GM23338 (cell line): ENCODE measurements at regions not wholly inside any gene's neighbourhood (a gene's known extent, or its start where the extent isn't known, plus 50 kb on each side); places are given as distances from the start of the nearest gene placed in this dataset.

Source experiments
- ATAC-seq: fragments of 200-7000 bp; cut with Tn5 transposase; 3 replicates; pipeline ENCODE4 v1.9.1; 2020
- DNase-seq: peaks from one replicate; pipeline ENCODE4 v3.0.0-alpha.2; 2015; ENCODE audit warnings: low spot score
- H2AFZ ChIP-seq: fragments of 200-600 bp; sonication (generic); 2 replicates; pipeline ENCODE4 v1.8.0; 2016; ENCODE audit warnings: antibody characterized with exemption, mild to moderate bottlenecking, moderate library complexity
- H3F3A ChIP-seq: fragments of 200-600 bp; sonication (generic); replicated peaks from 2 replicates; pipeline ENCODE4 v1.8.0; 2017; ENCODE audit warnings: antibody characterized with exemption, mixed run types, low read depth
- H3K27ac ChIP-seq: fragments of 200-600 bp; sonication (generic); 2 replicates; pipeline ENCODE4 v1.6.1; 2016; ENCODE audit warnings: low read depth
- H3K27me3 ChIP-seq: fragments of 200-600 bp; sonication (generic); 2 replicates; pipeline ENCODE4 v1.8.0; 2016; ENCODE audit warnings: mild to moderate bottlenecking, mixed run types, moderate library complexity; ENCODE audit not compliant: insufficient read depth
- H3K36me3 ChIP-seq: fragments of 200-600 bp; sonication (generic); 2 replicates; pipeline ENCODE4 v1.8.0; 2016; ENCODE audit warnings: mild to moderate bottlenecking; ENCODE audit not compliant: insufficient read depth
- H3K4me1 ChIP-seq: fragments of 200-600 bp; sonication (generic); 2 replicates; pipeline ENCODE4 v1.8.0; 2016; ENCODE audit warnings: mild to moderate bottlenecking, moderate library complexity; ENCODE audit not compliant: insufficient read depth
- H3K4me2 ChIP-seq: fragments of 200-600 bp; sonication (generic); 2 replicates; pipeline ENCODE4 v1.7.1; 2017; ENCODE audit warnings: mixed run types
- H3K4me3 ChIP-seq: fragments of 200-600 bp; sonication (generic); 2 replicates; pipeline ENCODE4 v1.6.1; 2016; ENCODE audit warnings: mixed run types
- H3K79me2 ChIP-seq: fragments of 200-600 bp; sonication (generic); replicated peaks from 2 replicates; pipeline ENCODE4 v1.8.0; 2017; ENCODE audit warnings: mild to moderate bottlenecking; ENCODE audit not compliant: insufficient read depth
- H3K9me2 ChIP-seq: fragments of 200-600 bp; sonication (generic); 2 replicates; pipeline ENCODE4 v1.8.0; 2017; ENCODE audit not compliant: insufficient read depth
- H4K20me1 ChIP-seq: fragments of 200-600 bp; sonication (generic); replicated peaks from 2 replicates; pipeline ENCODE4 v1.8.0; 2017; ENCODE audit warnings: mild to moderate bottlenecking; ENCODE audit not compliant: insufficient read depth
- H3K27ac Mint-ChIP-seq: 2 replicates; pipeline ENCODE4 v1.8.0; 2020; ENCODE audit warnings: inconsistent platforms, mild to moderate bottlenecking, moderate library complexity, mixed read lengths
- H3K27me3 Mint-ChIP-seq: 3 replicates; pipeline ENCODE4 v1.8.0; 2022; ENCODE audit warnings: low read depth, mild to moderate bottlenecking, moderate library complexity, mixed read lengths, inconsistent platforms; ENCODE audit not compliant: insufficient read depth, poor library complexity
- H3K36me3 Mint-ChIP-seq: 3 replicates; pipeline ENCODE4 v1.8.0; 2021; ENCODE audit warnings: low read depth, mild to moderate bottlenecking, inconsistent platforms, moderate library complexity, mixed read lengths
- H3K4me1 Mint-ChIP-seq: 3 replicates; pipeline ENCODE4 v1.8.0; 2020; ENCODE audit warnings: mild to moderate bottlenecking, inconsistent platforms, mixed read lengths
- H3K4me3 Mint-ChIP-seq: 3 replicates; pipeline ENCODE4 v1.8.0; 2021; ENCODE audit warnings: moderate library complexity, mild to moderate bottlenecking, inconsistent platforms, mixed read lengths
- H3K9me3 Mint-ChIP-seq: 3 replicates; pipeline ENCODE4 v1.8.0; 2020; ENCODE audit warnings: moderate library complexity, mild to moderate bottlenecking, inconsistent platforms, mixed read lengths
- CREB1 ChIP-seq: fragments of 250-450 bp; sonication (Bioruptor Pico); IDR thresholded peaks from 2 replicates; pipeline ENCODE4 v1.5.0; 2020; ENCODE audit warnings: low read depth, mild to moderate bottlenecking, moderate library complexity
- EZH2 ChIP-seq: fragments of 200-600 bp; sonication (generic); IDR thresholded peaks from one replicate; pipeline ENCODE4 v1.8.0; 2017; ENCODE audit warnings: antibody characterized with exemption, mild to moderate bottlenecking, low read depth; ENCODE audit not compliant: unreplicated experiment
- EZH2phosphoT487 ChIP-seq: fragments of 200-600 bp; sonication (generic); IDR thresholded peaks from one replicate; pipeline ENCODE4 v1.8.1; 2018; ENCODE audit warnings: antibody characterized with exemption; ENCODE audit not compliant: unreplicated experiment
- JUNB ChIP-seq: IDR thresholded peaks from one replicate; pipeline ENCODE4 v1.6.1; 2016; ENCODE audit warnings: antibody characterized with exemption; ENCODE audit not compliant: unreplicated experiment
- NANOG ChIP-seq: IDR thresholded peaks from 2 replicates; pipeline ENCODE4 v1.6.1; 2016; ENCODE audit warnings: antibody characterized with exemption, borderline replicate concordance
- POLR2AphosphoS5 ChIP-seq: IDR thresholded peaks from 2 replicates; pipeline ENCODE4 v1.6.1; 2016; ENCODE audit warnings: antibody characterized with exemption, low read depth
- STAT1 ChIP-seq: IDR thresholded peaks from one replicate; pipeline ENCODE4 v1.6.1; 2016; ENCODE audit warnings: antibody characterized with exemption; ENCODE audit not compliant: unreplicated experiment
- ZNF114 ChIP-seq: fragments of 250-450 bp; sonication (Bioruptor Pico); IDR thresholded peaks from 2 replicates; pipeline ENCODE4 v1.5.0; 2020; ENCODE audit warnings: mild to moderate bottlenecking, moderate library complexity
- ZNF331 ChIP-seq: fragments of 250-450 bp; sonication (Bioruptor Pico); IDR thresholded peaks from 2 replicates; pipeline ENCODE4 v1.5.0; 2020; ENCODE audit warnings: low read depth, mild to moderate bottlenecking, moderate library complexity
- TF ChIP-seq, protein P1 (sequence below): IDR thresholded peaks from one replicate; pipeline ENCODE4 v1.6.1; 2018; ENCODE audit warnings: antibody characterized with exemption; ENCODE audit not compliant: unreplicated experiment
- TF ChIP-seq, protein P2 (sequence below): fragments of 250-450 bp; sonication (Bioruptor Pico); IDR thresholded peaks from 2 replicates; pipeline ENCODE4 v1.5.0; 2020; ENCODE audit warnings: mild to moderate bottlenecking, moderate library complexity
- TF ChIP-seq, protein P3 (sequence below), 2 experiments: fragments of 200-600 bp in 1 of 2; sonication (generic) in 1 of 2; conservative IDR thresholded peaks; 2 replicates each; pipeline versions ENCODE4 v1.5.1 to v1.6.1; 2016 to 2017; ENCODE audit warnings: antibody characterized with exemption in 2 of 2, low read depth in 2 of 2, mild to moderate bottlenecking in 2 of 2, moderate library complexity in 1 of 2
- TF ChIP-seq, protein P4 (sequence below): IDR thresholded peaks from 2 replicates; pipeline ENCODE4 v1.6.1; 2016; ENCODE audit warnings: antibody characterized with exemption

DNA sequence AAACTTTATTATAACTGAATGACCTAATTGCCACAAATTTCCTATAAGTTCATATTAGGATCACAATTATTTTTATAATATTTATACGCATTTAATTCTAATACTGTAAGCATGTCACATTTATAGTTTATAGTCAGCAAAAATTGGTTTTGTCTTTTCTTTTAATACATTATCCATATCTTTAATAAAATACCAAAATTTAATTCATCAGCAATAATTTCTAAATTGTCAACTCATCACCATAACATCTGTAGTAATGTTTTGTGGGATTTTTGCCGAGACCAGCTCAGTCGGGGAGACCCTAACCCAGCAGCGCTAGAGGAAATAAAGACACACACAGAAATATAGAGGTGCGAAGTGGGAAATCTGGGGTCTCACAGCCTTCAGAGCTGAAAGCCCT, 254.2 kb downstream of the KIF21A start:
- Mint-ChIP-seq H3K36me3 (no peaks in the 10 kb centered on the region), H3K4me3 (no peak overlapping the region), H3K4me1 (no peaks in the 10 kb centered on the region), H3K27me3 (no peaks in the 10 kb centered on the region), H3K9me3 (no peaks in the 10 kb centered on the region; the same call in 2 of the 3 replicates), H3K27ac (no peak overlapping the region)
- H3K36me3 ChIP-seq: no peaks in the 10 kb centered on the region
- H2AFZ ChIP-seq: no peak overlapping the region
- H3K9me2 ChIP-seq: no peaks in the 10 kb centered on the region
- ATAC-seq (no peak), DNase-seq (no peak)
- H3K4me2 ChIP-seq: no peak overlapping the region
- H3K4me3 ChIP-seq: no peak overlapping the region
- no peaks in the 10 kb centered on the region for H3K27me3 ChIP-seq
- no peaks in the 10 kb centered on the region for H3K79me2 ChIP-seq
- no peaks in the 10 kb centered on the region for H3F3A ChIP-seq
- H4K20me1 ChIP-seq: no peaks in the 10 kb centered on the region
- TF ChIP-seq JUNB: no peak
- no peak for TF ChIP-seq EZH2phosphoT487
- no peak for TF ChIP-seq CREB1 (CRISPR knock-in tag)
- TF ChIP-seq EZH2: no peak
- TF ChIP-seq ZNF331 (CRISPR knock-in tag): no peak
- TF ChIP-seq, protein P1, sequence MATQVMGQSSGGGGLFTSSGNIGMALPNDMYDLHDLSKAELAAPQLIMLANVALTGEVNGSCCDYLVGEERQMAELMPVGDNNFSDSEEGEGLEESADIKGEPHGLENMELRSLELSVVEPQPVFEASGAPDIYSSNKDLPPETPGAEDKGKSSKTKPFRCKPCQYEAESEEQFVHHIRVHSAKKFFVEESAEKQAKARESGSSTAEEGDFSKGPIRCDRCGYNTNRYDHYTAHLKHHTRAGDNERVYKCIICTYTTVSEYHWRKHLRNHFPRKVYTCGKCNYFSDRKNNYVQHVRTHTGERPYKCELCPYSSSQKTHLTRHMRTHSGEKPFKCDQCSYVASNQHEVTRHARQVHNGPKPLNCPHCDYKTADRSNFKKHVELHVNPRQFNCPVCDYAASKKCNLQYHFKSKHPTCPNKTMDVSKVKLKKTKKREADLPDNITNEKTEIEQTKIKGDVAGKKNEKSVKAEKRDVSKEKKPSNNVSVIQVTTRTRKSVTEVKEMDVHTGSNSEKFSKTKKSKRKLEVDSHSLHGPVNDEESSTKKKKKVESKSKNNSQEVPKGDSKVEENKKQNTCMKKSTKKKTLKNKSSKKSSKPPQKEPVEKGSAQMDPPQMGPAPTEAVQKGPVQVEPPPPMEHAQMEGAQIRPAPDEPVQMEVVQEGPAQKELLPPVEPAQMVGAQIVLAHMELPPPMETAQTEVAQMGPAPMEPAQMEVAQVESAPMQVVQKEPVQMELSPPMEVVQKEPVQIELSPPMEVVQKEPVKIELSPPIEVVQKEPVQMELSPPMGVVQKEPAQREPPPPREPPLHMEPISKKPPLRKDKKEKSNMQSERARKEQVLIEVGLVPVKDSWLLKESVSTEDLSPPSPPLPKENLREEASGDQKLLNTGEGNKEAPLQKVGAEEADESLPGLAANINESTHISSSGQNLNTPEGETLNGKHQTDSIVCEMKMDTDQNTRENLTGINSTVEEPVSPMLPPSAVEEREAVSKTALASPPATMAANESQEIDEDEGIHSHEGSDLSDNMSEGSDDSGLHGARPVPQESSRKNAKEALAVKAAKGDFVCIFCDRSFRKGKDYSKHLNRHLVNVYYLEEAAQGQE: no peak
- no peak for TF ChIP-seq ZNF114 (CRISPR knock-in tag)
- TF ChIP-seq, protein P2, sequence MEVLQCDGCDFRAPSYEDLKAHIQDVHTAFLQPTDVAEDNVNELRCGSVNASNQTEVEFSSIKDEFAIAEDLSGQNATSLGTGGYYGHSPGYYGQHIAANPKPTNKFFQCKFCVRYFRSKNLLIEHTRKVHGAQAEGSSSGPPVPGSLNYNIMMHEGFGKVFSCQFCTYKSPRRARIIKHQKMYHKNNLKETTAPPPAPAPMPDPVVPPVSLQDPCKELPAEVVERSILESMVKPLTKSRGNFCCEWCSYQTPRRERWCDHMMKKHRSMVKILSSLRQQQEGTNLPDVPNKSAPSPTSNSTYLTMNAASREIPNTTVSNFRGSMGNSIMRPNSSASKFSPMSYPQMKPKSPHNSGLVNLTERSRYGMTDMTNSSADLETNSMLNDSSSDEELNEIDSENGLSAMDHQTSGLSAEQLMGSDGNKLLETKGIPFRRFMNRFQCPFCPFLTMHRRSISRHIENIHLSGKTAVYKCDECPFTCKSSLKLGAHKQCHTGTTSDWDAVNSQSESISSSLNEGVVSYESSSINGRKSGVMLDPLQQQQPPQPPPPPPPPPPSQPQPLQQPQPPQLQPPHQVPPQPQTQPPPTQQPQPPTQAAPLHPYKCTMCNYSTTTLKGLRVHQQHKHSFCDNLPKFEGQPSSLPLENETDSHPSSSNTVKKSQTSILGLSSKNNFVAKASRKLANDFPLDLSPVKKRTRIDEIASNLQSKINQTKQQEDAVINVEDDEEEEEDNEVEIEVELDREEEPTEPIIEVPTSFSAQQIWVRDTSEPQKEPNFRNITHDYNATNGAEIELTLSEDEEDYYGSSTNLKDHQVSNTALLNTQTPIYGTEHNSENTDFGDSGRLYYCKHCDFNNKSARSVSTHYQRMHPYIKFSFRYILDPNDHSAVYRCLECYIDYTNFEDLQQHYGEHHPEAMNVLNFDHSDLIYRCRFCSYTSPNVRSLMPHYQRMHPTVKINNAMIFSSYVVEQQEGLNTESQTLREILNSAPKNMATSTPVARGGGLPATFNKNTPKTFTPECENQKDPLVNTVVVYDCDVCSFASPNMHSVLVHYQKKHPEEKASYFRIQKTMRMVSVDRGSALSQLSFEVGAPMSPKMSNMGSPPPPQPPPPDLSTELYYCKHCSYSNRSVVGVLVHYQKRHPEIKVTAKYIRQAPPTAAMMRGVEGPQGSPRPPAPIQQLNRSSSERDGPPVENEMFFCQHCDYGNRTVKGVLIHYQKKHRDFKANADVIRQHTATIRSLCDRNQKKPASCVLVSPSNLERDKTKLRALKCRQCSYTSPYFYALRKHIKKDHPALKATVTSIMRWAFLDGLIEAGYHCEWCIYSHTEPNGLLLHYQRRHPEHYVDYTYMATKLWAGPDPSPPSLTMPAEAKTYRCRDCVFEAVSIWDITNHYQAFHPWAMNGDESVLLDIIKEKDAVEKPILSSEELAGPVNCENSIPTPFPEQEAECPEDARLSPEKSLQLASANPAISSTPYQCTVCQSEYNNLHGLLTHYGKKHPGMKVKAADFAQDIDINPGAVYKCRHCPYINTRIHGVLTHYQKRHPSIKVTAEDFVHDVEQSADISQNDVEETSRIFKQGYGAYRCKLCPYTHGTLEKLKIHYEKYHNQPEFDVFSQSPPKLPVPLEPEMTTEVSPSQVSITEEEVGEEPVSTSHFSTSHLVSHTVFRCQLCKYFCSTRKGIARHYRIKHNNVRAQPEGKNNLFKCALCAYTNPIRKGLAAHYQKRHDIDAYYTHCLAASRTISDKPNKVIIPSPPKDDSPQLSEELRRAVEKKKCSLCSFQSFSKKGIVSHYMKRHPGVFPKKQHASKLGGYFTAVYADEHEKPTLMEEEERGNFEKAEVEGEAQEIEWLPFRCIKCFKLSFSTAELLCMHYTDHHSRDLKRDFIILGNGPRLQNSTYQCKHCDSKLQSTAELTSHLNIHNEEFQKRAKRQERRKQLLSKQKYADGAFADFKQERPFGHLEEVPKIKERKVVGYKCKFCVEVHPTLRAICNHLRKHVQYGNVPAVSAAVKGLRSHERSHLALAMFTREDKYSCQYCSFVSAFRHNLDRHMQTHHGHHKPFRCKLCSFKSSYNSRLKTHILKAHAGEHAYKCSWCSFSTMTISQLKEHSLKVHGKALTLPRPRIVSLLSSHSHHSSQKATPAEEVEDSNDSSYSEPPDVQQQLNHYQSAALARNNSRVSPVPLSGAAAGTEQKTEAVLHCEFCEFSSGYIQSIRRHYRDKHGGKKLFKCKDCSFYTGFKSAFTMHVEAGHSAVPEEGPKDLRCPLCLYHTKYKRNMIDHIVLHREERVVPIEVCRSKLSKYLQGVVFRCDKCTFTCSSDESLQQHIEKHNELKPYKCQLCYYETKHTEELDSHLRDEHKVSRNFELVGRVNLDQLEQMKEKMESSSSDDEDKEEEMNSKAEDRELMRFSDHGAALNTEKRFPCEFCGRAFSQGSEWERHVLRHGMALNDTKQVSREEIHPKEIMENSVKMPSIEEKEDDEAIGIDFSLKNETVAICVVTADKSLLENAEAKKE (CRISPR knock-in tag): no peak
- TF ChIP-seq NANOG: no peak
- TF ChIP-seq, protein P3, sequence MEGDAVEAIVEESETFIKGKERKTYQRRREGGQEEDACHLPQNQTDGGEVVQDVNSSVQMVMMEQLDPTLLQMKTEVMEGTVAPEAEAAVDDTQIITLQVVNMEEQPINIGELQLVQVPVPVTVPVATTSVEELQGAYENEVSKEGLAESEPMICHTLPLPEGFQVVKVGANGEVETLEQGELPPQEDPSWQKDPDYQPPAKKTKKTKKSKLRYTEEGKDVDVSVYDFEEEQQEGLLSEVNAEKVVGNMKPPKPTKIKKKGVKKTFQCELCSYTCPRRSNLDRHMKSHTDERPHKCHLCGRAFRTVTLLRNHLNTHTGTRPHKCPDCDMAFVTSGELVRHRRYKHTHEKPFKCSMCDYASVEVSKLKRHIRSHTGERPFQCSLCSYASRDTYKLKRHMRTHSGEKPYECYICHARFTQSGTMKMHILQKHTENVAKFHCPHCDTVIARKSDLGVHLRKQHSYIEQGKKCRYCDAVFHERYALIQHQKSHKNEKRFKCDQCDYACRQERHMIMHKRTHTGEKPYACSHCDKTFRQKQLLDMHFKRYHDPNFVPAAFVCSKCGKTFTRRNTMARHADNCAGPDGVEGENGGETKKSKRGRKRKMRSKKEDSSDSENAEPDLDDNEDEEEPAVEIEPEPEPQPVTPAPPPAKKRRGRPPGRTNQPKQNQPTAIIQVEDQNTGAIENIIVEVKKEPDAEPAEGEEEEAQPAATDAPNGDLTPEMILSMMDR (conservative IDR thresholded peaks at IDR 0.05; ENCODE audit: low read depth in 2 of 2): no peak
- TF ChIP-seq STAT1: no peak
- no peak for TF ChIP-seq POLR2AphosphoS5
- TF ChIP-seq, protein P4, sequence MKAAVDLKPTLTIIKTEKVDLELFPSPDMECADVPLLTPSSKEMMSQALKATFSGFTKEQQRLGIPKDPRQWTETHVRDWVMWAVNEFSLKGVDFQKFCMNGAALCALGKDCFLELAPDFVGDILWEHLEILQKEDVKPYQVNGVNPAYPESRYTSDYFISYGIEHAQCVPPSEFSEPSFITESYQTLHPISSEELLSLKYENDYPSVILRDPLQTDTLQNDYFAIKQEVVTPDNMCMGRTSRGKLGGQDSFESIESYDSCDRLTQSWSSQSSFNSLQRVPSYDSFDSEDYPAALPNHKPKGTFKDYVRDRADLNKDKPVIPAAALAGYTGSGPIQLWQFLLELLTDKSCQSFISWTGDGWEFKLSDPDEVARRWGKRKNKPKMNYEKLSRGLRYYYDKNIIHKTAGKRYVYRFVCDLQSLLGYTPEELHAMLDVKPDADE: no peak
- no peak overlapping the region for H3K27ac ChIP-seq
- H3K4me1 ChIP-seq: no peaks in the 10 kb centered on the region
